ENCODE measurements at regions not wholly inside any gene's neighbourhood (a gene's known extent, or its start where the extent isn't known, plus 50 kb on each side); places are given as distances from the start of the nearest gene placed in this dataset.

DNA sequence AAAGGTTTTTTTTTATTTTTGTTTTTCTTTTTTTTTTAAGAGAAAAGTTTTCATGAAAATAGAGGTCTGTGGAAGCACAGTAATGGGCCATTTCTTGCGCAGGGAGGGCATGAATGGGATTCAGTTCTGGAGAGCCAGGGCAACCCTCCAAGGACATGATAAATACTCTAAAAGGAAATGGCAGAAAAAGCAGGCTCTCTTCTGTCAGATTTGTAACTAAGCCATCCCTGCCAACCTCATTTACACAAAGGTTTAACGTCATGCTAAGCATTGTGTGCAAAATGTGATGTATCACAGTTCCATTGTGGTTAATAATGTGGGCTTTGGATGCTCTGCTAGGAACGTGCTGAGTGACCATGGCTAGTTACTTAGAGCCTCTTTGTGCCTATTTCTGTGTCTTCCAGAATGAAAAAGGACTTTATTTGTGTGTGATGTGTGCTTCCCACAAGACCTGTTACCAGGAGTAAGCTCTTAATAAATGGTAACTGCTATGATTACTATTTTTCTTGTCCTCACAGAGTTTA, 1095.9 kb upstream of the SORCS1 start (continued):
- TF ChIP-seq GTF2F1 (IDR thresholded peaks at IDR 0.05; ENCODE audit: borderline replicate concordance, low read depth, low read length), result no peak
